HG03558 (cell line): ENCODE measurements at regions not wholly inside any gene's neighbourhood (a gene's known extent, or its start where the extent isn't known, plus 50 kb on each side); places are given as distances from the start of the nearest gene placed in this dataset.

Experiments used
- ATAC-seq: cut with Tn5 transposase; IDR thresholded peaks from one replicate; pipeline ENCODE4 v1.9.1; 2021; ENCODE audit warnings: moderate number of reproducible peaks; ENCODE audit not compliant: unreplicated experiment; ENCODE audit errors: extremely low read depth

- ATAC-seq, result no peak
Observed at GRCh38 chr13:61700181-61700580, 284.5 kb upstream of the PCDH20 start.

- no peak for ATAC-seq
Observed at GRCh38 chr13:61696676-61697075, 281.0 kb upstream of the PCDH20 start.

- no peak for ATAC-seq
Observed at GRCh38 chr13:61695147-61695546, 279.5 kb upstream of the PCDH20 start.

- no peak for ATAC-seq
Observed at GRCh38 chr13:61692691-61693090, 277.0 kb upstream of the PCDH20 start.

GRCh38 chr13:61685682-61686012 is 270.0 kb upstream of the PCDH20 start:
- no peak for ATAC-seq

- no peak for ATAC-seq
Observed at GRCh38 chr13:61684976-61685681, 269.5 kb upstream of the PCDH20 start.

- no peak for ATAC-seq
Observed at GRCh38 chr13:61672756-61673155, 257.1 kb upstream of the PCDH20 start.

GRCh38 chr13:61670384-61671161 is 254.9 kb upstream of the PCDH20 start:
- ATAC-seq, result no peak

GRCh38 chr13:61664801-61665705 is 249.4 kb upstream of the PCDH20 start:
- ATAC-seq, result no peak

GRCh38 chr13:61654481-61654880 is 238.8 kb upstream of the PCDH20 start:
- no peak for ATAC-seq

- ATAC-seq, result no peak
Observed at GRCh38 chr13:61648547-61648946, 232.9 kb upstream of the PCDH20 start.

GRCh38 chr13:61612192-61612591 is 196.5 kb upstream of the PCDH20 start:
- no peak for ATAC-seq

GRCh38 chr13:61608138-61608537 is 192.5 kb upstream of the PCDH20 start:
- no peak for ATAC-seq

GRCh38 chr13:61600360-61601033 is 184.8 kb upstream of the PCDH20 start:
- no peak for ATAC-seq

- no peak for ATAC-seq
Observed at GRCh38 chr13:61592489-61592888, 176.8 kb upstream of the PCDH20 start.

GRCh38 chr13:61575973-61576372 is 160.3 kb upstream of the PCDH20 start:
- no peak for ATAC-seq

- no peak for ATAC-seq
Observed at GRCh38 chr13:61563645-61564044, 148.0 kb upstream of the PCDH20 start.

- no peak for ATAC-seq
Observed at GRCh38 chr13:61546911-61547310, 131.3 kb upstream of the PCDH20 start.

GRCh38 chr13:61546413-61546812 is 130.8 kb upstream of the PCDH20 start:
- no peak for ATAC-seq

GRCh38 chr13:61536433-61536832 is 120.8 kb upstream of the PCDH20 start:
- no peak for ATAC-seq
